Limb (tissue), 2 donors: ENCODE measurements at regions not wholly inside any gene's neighbourhood (a gene's known extent, or its start where the extent isn't known, plus 50 kb on each side); places are given as distances from the start of the nearest gene placed in this dataset.
A peak's percentile ranks its signal among the peaks of the same experiment; 100 is the strongest.

ENCODE experiments used
- DNase-seq, 2 donors: peaks; one replicate each; pipeline ENCODE4 v3.0.0-alpha.2; 2016; ENCODE audit errors: extremely low spot score in 2 of 2

DNA sequence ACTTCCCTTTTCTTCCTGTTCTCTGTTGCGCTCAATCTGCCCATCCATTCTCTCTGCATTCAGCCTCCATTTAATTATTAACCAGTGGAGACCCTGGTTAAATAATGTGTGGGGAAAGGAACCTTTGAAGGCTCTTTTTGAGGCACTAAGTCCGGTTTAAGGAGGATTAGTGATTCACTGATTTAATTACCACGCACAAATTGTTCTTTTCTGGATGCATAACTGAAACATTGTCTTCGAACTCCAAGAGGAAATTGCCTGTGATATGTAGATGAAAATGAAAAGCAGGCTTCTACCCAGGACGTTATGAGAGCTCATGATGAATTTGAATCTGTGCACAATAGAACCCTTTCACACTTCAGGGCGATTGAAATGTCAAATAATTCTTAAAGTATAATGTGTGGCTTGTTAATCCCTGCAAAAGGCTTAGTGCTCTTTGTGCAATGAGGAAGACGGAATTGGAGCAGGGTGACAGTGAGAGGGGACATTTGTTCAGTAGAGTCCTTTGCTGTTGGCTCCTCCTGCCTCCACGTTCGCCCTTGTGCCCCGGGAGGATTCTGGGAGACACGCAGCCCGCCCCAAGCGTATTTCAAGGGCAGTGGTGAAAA is 51.1 kb upstream of the ZNF236 start:
- no peak for DNase-seq

- no peak for DNase-seq
Measured at GRCh38 chr18:76767954-76768353, 54.4 kb upstream of the ZNF236 start.

GRCh38 chr18:76766429-76766828 is 55.9 kb upstream of the ZNF236 start:
- DNase-seq = no peak

DNA sequence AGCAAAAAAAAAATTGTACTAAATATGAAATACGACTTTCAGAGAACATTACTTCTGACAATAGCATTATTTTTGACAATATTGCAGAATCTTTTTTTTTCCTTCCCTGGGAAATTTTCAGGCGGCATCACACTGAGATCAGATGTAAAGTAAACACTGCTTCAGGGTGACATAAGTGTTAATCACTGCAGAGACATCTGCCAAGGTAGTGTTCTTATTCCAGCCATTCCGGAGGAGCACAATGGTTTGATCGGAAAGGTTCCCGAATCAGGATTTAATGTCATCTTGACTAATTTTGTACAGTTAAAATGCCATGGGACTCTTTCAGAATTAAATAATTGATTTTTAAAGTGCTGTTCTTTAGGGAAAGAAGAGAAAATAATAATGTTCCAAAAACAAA is 56.7 kb upstream of the ZNF236 start:
- DNase-seq = no peak

DNA sequence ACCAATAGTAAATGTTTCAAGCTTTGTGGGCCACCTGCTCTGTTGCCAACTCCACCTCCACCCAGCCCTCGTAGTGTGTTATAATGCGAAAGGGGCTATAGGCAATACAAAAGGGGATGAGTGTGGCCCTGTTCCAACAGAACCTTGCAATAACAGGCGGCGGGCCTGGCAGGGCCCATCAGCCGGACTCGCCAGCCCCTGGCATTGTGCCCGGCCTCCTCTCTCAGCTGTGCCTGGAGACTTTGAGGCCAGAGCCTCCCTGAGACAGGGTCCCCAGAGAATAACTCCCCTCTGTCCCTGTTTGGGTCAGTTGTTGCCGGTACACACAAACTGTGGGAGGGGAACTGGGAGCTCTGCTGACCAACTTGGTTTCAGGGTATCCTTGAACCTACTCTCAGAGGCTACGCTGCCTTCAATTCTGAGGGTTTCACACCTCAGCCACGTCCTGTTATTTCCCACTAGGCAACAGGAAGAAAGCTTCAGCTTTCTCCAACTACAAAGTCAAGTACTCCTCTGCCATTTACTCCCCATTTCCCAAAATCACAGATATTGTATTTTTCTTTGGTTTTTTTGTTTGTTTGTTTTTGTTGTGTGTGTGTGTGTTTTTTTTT is 58.0 kb upstream of the ZNF236 start:
- DNase-seq = no peak

DNA sequence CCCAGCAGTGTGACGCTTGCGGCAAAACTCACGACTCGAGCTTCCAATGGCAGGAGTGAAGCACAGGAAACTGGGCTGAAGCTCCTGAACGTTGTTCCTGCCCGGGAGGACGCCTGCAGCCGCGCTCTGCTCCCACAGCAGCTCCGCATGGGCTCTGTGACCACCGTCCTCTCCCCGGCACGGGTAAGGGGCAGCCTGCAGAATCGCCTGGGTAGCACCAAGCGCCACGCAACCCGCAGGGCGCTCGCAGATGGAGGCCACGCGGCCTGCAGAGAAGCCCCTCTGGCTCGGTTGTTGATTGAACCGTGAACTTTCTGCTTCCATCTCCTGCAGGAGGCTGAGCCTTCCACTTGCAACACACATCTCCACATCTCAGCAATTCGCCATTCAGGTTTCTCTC is 63.3 kb upstream of the ZNF236 start:
- DNase-seq = no peak

- no peak for DNase-seq
Measured at GRCh38 chr18:76757925-76758324, 64.4 kb upstream of the ZNF236 start.

DNA sequence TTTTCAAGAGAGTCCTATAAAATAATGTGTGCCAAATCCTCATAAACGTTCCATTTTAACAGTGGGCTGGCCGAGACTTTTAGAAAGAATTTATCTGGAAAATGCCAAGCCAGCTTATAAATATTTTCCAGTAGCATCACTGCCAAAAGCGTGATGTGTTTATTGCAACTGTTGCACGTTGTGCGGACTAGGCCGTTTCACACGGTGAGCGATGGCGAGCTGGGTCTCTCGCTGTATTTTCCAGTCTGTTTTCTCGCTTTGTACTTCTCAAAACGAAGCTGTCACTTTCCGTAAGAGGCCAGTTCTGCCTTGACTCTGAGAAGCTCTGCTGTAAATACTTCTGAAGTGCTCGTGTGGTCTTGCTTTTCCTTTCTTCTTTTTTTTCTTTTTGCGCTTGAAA is 65.0 kb upstream of the ZNF236 start:
- peak in 1 of 2 donors; percentile 39 for DNase-seq

- DNase-seq = no peak
Measured at GRCh38 chr18:76756531-76757253, 65.7 kb upstream of the ZNF236 start.

DNA sequence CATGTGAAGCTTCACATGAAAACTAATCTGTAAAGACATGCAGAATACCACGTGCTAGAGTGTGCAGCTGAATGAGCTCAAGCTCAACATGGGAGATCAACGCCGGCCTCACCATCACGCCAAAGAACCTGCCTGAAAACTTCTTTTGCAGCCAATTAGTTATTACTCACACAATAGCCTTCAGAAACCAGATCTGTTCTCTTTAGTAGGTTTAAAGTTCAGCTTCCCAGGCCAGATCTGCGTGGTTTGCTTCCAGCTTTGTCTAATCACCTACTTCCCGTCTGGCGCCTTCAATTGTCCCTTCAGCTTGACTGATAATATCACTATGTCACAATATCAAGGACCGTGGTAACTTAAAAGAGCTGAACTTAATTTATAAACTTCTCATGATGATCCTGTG is 68.0 kb upstream of the ZNF236 start:
- no peak for DNase-seq

GRCh38 chr18:76752400-76752799 is 70.0 kb upstream of the ZNF236 start:
- DNase-seq = no peak

GRCh38 chr18:76750917-76751890 is 71.2 kb upstream of the ZNF236 start:
- no peak for DNase-seq

DNA sequence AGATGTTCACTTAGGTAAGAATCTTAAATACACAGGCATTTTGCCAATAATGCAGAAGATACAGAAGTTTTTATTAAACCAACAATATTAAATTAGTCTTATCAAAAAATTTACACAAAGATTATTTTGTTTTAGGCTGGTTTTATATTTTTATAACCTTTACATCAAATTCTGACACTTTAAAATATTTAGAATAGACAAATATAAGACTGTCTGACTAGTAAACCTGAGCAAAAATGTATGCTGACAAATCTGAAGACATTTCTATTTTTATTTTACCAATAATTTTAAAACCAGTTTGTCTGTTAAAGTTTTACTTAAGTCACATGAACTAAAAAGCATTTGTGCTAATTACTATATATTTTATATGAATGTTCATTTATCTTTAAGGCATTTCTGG is 72.1 kb upstream of the ZNF236 start:
- no peak for DNase-seq

GRCh38 chr18:76747676-76748075 is 74.7 kb upstream of the ZNF236 start:
- no peak for DNase-seq

DNA sequence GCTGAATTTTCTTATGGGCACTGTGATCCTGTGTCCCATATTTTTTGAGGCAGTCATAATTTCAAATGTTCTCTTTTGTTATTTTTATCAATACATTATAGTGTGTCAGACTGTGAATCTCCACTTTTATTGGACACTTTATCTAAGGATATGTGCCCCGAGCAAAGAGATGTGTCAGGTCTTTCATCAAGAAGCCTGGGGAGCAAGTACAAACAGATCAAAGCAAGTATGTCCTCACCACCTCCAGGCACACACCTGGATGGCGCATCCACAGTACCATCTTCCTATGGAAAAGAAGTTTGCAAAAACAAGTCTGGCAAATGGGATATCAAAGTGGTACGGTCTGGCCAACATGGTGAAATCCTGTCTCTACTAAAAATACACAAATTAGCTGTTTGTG is 81.0 kb upstream of the ZNF236 start:
- DNase-seq = no peak

DNA sequence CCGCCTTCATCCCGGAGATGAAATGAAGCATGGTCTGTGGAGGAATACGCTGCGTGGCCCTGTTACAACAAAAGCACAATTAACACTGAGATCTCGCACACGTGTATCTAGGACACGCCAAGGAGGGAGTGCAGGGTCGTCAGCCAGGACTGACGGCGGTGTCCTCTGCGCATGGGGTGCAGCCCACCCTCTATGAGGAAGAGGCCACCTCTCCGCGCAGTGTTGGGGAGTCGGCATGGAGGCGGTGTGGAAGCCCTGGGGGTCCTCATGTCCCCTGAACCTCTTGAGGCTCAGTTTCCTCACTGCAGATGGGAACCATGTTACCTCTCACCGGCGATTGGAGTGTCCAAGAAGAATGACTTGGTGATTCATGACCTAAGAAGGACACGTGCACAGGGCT is 86.0 kb upstream of the ZNF236 start:
- no peak for DNase-seq

DNA sequence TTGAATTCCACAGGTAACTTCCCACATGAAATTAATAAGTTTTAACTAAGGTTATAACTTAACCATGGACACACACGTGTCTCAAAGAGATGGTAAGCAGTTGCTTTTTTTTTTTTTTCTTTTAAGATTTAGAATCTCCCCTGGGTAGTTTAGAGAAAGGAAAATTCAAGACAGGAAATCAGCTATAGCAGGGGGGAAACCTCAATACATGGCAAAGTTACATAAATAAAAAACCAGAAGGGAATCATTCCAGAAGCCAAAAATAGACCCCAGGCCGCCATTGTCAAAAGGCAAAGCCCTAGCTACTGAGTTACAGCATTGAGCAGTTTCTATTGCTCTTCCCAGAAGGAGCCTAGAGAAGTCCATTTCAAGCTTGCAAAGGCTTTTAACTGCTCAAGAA is 91.5 kb upstream of the ZNF236 start:
- no peak for DNase-seq

DNA sequence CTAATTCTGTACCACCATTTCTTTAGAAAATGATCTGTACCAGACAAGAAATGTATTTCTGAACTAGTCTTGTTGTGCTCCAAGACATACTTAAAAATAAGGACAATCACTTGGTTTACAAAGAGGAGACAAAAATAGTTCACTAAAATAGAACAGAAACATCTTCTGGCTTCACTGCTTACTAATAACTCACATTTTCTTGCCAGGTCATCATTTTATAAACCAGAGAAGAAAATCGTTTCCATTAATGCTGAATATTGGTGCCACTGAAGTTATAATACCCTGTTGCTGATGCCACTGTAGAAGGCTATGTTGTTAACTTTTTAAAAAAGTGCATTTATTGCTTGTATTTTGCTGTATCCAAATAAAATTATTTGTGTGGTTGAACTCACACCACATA is 94.8 kb upstream of the ZNF236 start:
- DNase-seq = no peak

DNA sequence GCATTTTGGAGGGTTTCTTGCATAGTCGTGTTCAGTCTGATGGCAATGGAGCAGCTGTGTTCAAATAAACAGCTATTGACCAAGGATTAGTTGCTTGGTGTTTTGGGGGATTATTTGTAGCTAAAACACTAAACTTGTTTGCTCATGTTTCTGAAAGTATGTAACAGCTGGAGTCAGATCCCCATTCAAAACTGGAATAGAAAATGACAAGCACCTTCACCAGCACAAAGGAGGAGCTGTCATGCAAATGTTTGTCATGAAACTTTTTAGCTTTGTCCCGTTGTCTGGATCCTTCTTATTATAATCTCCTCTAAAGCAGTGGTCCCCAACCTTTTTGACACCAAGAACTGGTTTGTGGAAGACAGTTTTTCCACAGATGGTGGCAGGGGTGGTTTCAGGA is 96.9 kb upstream of the ZNF236 start:
- DNase-seq = no peak

DNA sequence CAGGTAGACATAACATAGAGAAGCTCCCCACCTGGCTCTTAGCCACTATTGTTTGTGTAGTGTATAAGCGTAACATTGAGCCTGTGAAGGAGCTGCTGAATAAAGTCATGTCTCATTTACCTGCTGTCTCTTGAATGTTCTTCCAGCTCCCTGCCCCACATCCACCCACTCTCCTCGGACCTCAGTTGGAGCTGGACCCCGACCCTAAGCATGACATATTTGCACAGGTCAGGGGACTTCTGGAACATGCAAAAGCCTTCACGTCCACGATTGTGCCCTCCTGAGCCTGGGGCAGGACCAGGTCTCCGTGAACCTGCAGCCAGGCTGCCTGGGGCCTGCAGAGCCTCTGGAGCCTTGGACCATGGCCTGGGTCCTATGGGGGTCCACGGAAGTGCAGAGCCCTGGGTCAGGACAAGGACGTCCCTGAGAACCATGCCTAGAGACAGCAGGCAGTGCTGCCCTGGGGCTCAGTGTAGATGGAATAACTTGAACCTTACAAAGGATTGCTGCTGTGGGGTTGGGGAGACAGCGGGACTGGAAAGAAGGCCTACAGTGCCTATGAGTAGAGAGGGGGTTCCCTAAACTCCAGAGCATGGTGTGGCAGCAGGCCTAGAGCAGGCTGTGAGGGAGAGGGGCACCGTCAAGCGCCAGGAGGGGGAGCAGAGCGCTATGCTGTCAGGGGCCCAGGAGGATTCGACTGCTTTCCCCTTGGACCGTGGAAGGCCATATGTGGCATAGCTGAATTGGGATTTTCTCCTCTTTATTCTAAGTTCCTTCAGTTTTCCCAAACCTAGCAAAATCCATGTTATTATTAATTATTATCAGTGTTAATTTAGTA is 99.9 kb upstream of the ZNF236 start:
- DNase-seq = no peak
